ENCODE measurements at regions not wholly inside any gene's neighbourhood (a gene's known extent, or its start where the extent isn't known, plus 50 kb on each side); places are given as distances from the start of the nearest gene placed in this dataset.

DNA sequence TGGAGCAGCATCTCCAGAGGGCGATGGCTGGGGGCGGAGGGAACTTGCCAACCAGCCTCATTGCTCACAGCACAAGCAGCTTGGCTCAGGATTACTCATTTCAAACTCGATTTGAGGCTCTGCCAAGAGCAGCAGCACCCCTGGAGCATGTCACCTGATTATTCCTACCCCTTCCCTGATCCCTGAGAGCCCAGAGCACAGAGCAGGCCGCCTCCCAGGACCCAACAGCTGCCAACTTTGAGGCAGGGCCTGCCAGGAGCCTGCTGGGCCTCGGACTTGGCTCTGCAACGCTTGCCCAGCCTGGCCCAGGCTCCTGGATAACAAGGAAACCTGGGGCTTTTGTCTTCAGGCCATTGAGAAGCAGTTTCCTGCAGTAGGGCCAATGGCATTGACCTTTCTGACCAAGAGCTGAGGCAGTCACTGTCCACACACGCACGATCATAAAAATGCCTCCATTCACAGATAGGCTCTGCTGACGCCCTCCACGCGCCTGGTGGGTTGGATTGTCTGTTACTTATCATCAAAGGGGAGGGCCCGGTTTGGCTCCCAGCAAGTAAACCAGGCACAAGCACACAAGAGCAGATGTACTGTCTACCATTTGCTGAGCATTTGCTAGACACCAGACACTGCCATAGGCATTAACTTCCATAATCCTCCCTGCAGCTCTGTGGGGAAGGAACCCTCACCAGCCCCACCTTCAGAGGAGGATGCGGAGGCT lies 406.6 kb upstream of the EEF2KMT start:
- TF ChIP-seq CEBPB (IDR thresholded peaks at IDR 0.05) (no peak), FOXM1 (IDR thresholded peaks at IDR 0.05; ENCODE audit: borderline replicate concordance, low read depth) (no peak), TAF1 (IDR thresholded peaks at IDR 0.05; ENCODE audit: low read depth) (no peak), YY1 (IDR thresholded peaks at IDR 0.05; ENCODE audit: low read depth) (no peak), RAD21 (IDR thresholded peaks at IDR 0.05; ENCODE audit: low read depth) (no peak), TEAD4 (IDR thresholded peaks at IDR 0.05) (no peak), NFIC (IDR thresholded peaks at IDR 0.05) (no peak), EP300 (IDR thresholded peaks at IDR 0.05; ENCODE audit: borderline replicate concordance) (no peak), EGR1 (IDR thresholded peaks at IDR 0.05) (no peak), ZBTB7A (IDR thresholded peaks at IDR 0.05; ENCODE audit: low read depth) (no peak)
- TF ChIP-seq, protein P1, sequence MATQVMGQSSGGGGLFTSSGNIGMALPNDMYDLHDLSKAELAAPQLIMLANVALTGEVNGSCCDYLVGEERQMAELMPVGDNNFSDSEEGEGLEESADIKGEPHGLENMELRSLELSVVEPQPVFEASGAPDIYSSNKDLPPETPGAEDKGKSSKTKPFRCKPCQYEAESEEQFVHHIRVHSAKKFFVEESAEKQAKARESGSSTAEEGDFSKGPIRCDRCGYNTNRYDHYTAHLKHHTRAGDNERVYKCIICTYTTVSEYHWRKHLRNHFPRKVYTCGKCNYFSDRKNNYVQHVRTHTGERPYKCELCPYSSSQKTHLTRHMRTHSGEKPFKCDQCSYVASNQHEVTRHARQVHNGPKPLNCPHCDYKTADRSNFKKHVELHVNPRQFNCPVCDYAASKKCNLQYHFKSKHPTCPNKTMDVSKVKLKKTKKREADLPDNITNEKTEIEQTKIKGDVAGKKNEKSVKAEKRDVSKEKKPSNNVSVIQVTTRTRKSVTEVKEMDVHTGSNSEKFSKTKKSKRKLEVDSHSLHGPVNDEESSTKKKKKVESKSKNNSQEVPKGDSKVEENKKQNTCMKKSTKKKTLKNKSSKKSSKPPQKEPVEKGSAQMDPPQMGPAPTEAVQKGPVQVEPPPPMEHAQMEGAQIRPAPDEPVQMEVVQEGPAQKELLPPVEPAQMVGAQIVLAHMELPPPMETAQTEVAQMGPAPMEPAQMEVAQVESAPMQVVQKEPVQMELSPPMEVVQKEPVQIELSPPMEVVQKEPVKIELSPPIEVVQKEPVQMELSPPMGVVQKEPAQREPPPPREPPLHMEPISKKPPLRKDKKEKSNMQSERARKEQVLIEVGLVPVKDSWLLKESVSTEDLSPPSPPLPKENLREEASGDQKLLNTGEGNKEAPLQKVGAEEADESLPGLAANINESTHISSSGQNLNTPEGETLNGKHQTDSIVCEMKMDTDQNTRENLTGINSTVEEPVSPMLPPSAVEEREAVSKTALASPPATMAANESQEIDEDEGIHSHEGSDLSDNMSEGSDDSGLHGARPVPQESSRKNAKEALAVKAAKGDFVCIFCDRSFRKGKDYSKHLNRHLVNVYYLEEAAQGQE (IDR thresholded peaks at IDR 0.05; ENCODE audit: low read depth): no peak
- TF ChIP-seq, protein P2, sequence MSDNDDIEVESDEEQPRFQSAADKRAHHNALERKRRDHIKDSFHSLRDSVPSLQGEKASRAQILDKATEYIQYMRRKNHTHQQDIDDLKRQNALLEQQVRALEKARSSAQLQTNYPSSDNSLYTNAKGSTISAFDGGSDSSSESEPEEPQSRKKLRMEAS (IDR thresholded peaks at IDR 0.05): no peak

Data from Ishikawa (cell line).